Lower leg skin (tissue), 4 donors: ENCODE measurements at regions not wholly inside any gene's neighbourhood (a gene's known extent, or its start where the extent isn't known, plus 50 kb on each side); places are given as distances from the start of the nearest gene placed in this dataset.

Source experiments
- DNase-seq, 2 donors: peaks; one replicate each; pipeline ENCODE4 v3.0.0-alpha.2; 2019; ENCODE audit warnings: low spot score in 2 of 2
- H3K4me3 ChIP-seq: fragments of 200-600 bp; sonication (generic); 2 replicates; pipeline ENCODE4 v1.5.1; 2017; ENCODE audit warnings: mild to moderate bottlenecking, low read depth; ENCODE audit not compliant: poor library complexity, severe bottlenecking
- POLR2A ChIP-seq, 2 donors: fragments of 450-650 bp; IDR thresholded peaks; one replicate each; pipeline ENCODE4 v1.6.1; 2016 to 2017; ENCODE audit warnings: antibody characterized with exemption in 2 of 2, mild to moderate bottlenecking in 1 of 2, moderate library complexity in 1 of 2
- WGBS, 2 donors: methylation state at CpG; one replicate each; pipeline ENCODE4 v1.1.5; 2018; 5-methylcytosine and 5-hydroxymethylcytosine counted together
- intact Hi-C: fragments of 100-400 bp; cut with DNase I; formaldehyde crosslinking; loops from one replicate; pipeline ENCODE4 v1.15.0; 2023; ENCODE audit warnings: low total_unique reads
- TF ChIP-seq, protein P1 (sequence below), 3 donors: fragments of 450-650 bp; IDR thresholded peaks; one replicate each; pipeline ENCODE4 v1.5.1; 2016; ENCODE audit warnings: antibody characterized with exemption in 3 of 3, mild to moderate bottlenecking in 3 of 3, moderate library complexity in 2 of 3

DNA sequence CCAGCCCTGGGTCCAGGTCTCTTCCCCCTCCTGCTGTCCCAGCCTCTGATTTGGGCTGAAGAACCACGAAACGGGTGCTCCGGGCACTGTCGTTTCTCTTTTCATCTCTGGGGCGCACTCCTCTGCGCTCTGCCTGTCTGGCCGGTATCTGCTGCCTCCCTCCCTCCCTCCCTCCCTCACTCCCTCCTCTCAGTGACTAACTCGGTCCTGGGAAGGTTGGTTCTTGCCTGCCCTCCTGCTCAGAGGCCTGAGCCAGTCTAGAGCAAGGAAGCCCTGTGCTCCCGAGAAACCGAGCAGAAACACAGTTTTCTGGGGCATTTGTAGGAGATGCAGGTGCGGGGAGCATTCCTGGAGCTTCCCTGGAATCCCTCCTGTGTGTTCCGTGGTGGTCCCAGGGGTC, 1235.2 kb downstream of the BRD1 start:
- no peak overlapping the region for H3K4me3 ChIP-seq
- 61% methylated on average over 12 of the region's 12 CpGs for WGBS, 2 donors
- TF ChIP-seq POLR2A (IDR thresholded peaks at IDR 0.05): no peak
- TF ChIP-seq, protein P1, sequence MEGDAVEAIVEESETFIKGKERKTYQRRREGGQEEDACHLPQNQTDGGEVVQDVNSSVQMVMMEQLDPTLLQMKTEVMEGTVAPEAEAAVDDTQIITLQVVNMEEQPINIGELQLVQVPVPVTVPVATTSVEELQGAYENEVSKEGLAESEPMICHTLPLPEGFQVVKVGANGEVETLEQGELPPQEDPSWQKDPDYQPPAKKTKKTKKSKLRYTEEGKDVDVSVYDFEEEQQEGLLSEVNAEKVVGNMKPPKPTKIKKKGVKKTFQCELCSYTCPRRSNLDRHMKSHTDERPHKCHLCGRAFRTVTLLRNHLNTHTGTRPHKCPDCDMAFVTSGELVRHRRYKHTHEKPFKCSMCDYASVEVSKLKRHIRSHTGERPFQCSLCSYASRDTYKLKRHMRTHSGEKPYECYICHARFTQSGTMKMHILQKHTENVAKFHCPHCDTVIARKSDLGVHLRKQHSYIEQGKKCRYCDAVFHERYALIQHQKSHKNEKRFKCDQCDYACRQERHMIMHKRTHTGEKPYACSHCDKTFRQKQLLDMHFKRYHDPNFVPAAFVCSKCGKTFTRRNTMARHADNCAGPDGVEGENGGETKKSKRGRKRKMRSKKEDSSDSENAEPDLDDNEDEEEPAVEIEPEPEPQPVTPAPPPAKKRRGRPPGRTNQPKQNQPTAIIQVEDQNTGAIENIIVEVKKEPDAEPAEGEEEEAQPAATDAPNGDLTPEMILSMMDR (IDR thresholded peaks at IDR 0.05): no peak
- intact Hi-C loops: no loop called here
- no peak for DNase-seq

DNA sequence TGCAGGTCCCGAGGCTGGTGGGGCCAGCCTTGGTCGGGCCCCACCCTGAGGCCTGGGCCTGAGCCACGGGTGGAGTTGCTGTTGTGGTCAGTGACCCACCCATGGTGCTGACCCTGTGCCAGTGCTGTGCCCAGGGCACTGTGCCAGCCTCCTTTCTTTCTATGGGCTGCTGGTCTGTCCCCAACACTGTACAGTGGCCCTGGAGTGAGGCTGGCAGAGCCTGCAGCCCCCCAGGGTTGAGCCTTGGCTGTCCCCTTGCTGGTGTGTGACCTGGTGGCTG, 1235.7 kb downstream of the BRD1 start:
- TF ChIP-seq POLR2A (IDR thresholded peaks at IDR 0.05): no peak
- TF ChIP-seq, protein P1 (IDR thresholded peaks at IDR 0.05): no peak
- no peak overlapping the region for H3K4me3 ChIP-seq
- no peak for DNase-seq
- intact Hi-C loops: no loop called here
- no CpG with 5 or more reads among the region's 3 CpGs for WGBS, 2 donors

DNA sequence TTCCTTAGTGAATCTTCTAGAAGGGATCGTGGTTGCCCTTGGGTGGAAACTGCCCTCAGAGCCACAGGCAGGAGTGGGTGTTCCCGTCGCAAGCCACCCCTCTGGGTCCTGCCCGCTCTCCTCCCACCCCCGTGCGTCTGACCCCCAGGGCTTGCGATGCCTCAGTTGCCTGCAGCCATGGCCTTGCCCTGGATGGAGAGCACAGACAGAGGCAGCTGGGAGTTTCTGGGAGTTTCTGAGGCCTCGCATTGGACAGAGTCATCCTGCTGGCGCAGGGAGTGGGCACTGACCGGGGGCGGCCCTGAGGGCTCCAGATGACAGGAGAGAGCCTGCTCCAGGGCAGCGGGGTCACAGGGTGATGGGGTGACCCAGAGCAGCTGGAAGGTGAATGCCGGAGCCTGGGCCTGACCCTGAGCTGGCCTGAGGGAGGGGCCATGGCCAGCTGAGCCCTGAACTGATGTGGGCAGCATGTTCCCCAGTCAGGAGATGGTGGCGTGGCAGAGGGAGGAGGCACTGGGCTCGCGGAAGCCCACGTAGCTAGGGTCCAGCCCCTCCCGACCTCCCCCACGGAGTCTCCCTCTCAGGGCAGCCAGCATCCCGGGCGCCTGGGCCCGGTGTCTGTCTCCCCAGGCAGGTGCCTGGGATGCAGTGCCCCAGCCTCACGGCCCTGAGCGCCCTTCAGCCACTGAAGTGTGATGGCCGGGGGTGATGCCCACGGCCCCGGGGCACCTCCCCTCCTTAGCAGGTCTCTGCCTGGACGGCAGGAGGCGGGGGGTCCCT, 1236.2 kb downstream of the BRD1 start:
- TF ChIP-seq POLR2A (IDR thresholded peaks at IDR 0.05): no peak
- TF ChIP-seq, protein P1 (IDR thresholded peaks at IDR 0.05): no peak
- WGBS, 2 donors: 88% methylated on average over 15 to 28 of the region's 29 CpGs
- intact Hi-C loops: no loop called here
- DNase-seq: no peak
- no peak overlapping the region for H3K4me3 ChIP-seq

DNA sequence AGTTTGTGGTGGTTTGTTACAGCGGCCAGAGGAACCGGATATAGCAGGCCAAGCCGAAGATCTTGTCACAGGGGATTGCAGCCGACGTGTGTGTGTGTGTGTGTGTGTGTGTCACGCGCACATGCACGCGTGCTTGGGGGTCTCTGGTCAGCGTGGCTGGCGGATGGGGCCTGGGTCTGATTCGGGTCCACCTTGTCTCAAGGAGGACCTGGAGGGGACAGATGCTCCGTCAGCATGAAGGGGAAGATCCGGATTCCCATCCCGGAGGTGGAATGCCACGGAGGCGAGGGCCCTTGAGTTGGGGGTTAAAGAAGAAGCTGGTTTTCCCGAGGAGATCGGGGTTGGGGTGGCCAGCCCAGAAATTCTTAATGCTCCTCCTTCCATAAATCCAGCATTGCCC, 1237.8 kb downstream of the BRD1 start:
- TF ChIP-seq, protein P1 (IDR thresholded peaks at IDR 0.05): no peak
- no peak for DNase-seq
- no peak overlapping the region for H3K4me3 ChIP-seq
- WGBS, 2 donors: 89 to 93% methylated on average over 19 of the region's 19 CpGs
- intact Hi-C loops: no loop called here

DNA sequence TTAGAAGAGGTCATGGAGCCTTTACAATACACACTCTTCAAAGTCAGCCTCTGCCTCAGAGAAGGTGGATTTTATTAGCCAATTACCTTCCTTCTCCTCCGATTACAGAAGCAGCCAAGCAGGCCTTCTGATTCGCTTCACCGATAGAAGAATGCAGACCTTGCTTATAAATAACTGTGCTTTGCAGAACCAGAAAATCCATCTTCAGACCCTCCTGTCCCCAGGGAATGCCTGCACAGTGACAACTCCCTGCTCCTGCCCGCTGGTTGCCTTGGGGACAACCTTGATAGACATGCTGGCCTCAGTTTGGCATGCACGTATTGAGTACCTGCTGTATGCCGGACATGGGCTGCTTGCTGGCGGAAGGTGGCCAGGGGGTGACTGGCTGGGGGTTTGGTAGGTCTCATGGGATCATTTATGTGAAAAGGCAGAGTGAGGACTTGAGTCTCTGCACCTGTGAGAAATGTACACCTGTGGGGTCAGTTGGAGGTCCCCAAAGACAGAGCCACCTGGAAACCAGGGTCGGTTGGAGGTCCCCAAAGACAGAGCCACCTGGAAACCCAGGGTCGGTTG, 1238.7 kb downstream of the BRD1 start:
- 79 to 86% methylated on average over 9 of the region's 9 CpGs for WGBS, 2 donors
- no peak for DNase-seq
- intact Hi-C loops: no loop called here
- H3K4me3 ChIP-seq: no peak overlapping the region
- TF ChIP-seq POLR2A (IDR thresholded peaks at IDR 0.05): no peak
- TF ChIP-seq, protein P1 (IDR thresholded peaks at IDR 0.05): no peak
